Kasumi-1 (cell line): ENCODE measurements at regions not wholly inside any gene's neighbourhood (a gene's known extent, or its start where the extent isn't known, plus 50 kb on each side); places are given as distances from the start of the nearest gene placed in this dataset.

ENCODE experiments used
- DNase-seq, 2 experiments: peaks; one replicate each; lab custom pipeline; 2025; lab: John Stamatoyannopoulos, UW

DNA sequence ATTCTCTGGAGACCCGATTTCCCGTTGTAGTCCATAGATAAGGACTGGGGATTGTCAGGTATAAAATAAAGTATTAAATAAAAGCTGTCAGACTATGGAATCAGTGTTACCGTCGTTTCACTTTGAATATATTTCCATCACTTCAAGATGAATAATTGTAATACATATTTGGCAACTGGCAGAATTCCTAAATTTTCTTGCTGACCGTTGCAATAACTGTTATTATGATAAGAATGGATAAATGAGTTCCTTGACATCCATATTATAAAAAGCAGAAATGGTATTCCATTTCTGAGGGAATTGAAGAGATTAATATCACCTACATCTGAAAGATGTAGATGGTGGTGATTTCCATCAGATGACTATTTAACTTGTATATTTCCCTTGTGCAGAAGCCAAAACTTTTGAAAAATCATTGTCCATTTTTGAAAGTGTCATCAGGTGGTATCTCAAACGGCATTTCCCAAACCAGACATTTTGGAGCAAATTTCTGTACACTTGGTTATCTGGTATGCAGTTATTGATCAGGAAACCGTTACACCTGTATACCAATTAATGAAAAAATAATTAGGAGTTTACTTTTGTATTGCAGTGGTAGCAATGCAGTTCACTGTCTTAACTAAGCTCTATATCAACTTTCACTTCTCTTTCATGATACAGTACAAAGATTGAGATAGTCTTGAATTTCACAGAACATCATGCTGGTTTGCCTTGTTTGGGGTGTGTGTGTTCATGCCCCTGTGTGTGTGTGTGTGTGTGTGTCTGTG, 878.5 kb downstream of the PCDH18 start:
- DNase-seq: no peak

DNA sequence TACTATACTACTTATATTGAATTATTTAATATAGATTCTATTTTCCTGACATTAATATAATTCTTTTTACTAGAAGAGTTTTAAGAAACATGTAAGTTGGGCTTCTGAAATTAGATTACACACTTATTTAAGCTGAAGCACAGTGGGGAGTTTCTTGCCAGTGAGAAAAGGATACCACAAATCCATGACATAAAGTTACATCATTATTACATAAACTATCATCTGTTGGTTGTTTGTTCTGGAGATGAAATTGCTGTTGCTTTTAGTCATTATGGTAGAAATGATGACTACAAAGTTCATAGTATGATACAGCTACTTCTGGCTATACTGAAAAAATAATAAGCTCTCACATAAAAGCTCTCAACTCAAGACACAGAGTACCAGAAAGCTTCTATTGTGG, 880.4 kb downstream of the PCDH18 start:
- no peak for DNase-seq

DNA sequence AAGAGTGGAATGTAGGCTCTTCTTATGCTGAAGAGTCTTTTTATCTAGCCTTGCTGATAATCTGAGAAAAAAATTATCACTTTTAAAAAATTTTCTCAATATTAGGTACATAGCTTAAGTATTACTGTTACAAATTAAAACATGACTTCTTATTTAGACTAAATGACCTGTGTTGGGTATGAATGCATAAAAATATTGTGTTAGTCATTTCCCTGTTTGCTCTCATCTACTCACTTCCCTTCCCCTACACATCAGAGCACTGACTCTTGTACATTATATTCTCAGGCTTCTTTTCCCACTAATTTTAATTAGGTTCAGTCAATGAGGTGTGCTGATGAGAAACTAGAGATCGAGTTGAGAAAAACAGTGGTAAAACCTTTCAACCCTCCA, 881.0 kb downstream of the PCDH18 start:
- DNase-seq: no peak

DNA sequence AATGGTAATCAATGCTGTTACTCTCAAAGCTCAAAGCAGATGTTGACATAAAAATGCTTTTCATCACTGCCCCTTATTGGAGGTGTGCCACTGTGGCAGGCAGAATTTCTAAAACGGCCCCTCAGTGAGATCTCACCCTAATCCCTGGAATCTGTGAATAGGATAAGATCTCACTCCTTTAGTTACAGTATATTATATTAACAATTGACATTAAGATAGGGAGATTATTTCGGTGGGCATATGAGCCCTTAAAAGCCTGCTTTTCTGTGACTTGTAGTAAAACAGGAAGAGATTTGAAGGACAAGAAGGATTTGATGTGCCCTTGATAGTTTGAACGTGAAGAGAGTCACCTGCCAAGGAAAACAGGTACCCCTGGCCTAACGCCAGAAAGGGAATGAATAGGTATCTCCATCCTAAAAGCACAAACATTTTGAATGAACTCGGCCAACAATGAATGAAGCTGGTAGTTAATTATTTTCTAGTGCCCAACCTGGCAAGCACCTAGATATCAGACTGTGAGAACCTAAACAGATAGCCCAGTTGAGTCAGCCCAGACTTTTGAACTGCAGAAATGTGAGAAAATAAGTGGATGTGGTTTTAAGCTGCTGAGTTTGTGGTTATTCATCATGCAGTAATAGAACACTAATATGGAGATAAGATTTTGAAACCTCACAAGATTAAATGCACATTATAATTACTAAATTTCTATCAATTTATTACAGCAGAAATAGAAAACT, 881.6 kb downstream of the PCDH18 start:
- no peak for DNase-seq

DNA sequence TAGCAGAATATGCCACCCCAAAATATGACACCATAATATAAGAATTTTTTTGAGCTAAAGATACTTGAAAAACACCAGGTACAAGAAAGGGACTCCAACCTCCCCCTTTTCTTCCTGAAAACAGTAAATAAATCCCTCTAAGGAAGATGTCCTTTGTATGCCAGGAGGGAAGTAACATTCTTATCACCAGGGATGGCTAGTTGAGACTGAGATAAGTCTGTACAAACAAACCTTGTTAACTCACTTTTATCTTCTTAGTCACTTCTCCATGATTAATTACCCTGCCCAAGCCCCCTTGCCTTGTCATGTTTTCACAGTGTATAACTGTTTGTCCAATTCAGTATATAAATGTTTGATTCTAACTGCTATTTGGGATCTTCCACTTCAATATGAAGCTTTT, 888.0 kb downstream of the PCDH18 start:
- DNase-seq: no peak

DNA sequence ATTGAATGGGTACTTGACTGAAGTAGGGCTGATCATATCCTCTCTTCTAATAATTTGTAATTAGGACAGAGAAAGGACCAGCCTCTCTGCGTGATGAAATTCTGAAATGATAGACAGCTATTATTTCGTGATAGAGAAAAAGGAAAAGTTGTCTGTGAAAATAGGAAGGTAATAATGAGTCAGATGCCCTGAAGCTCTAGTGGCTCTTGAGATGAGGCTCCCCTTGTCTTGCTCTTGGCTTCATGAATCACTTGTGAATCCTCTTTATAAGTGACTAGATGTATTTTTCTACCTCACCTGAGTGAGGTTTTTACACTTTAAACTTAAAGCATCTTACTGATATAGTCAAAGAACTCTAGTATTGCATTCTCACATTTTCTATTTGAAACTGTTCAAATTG, 888.9 kb downstream of the PCDH18 start:
- DNase-seq: no peak

DNA sequence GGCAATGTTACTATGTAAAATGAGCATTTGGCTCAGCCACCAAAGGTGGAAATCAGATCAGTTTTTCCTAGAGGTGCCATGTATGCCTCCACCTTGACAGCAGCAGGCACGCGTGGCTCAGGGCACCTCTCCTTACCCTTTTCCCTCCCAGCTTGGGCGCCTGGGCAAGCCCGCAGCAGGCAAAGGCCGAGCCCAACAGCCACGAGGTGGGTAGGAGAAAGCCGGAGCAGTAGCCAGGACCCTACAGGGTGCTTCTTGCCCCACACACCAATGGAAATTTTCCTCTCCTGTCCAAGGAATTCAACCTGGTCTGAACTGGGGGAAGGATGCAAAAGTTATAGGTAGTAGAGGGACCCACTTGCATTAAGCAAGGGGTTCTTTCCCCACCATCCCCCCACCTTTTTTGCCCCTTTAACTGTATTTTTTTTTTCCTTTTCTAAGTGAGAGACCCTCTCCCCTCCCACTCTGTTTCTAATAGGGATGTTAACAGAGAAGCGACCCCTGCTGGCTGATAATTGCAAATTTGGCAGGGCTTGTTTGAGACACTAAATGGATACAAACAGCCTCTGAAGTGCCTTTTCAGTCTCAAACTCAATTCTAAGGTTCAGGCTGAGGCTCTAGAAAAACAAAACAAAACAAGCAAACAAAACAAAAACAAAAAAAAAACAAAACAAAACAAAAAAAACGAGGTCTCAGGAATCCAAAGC, 895.1 kb downstream of the PCDH18 start:
- DNase-seq: peak; percentile 7 to 20

DNA sequence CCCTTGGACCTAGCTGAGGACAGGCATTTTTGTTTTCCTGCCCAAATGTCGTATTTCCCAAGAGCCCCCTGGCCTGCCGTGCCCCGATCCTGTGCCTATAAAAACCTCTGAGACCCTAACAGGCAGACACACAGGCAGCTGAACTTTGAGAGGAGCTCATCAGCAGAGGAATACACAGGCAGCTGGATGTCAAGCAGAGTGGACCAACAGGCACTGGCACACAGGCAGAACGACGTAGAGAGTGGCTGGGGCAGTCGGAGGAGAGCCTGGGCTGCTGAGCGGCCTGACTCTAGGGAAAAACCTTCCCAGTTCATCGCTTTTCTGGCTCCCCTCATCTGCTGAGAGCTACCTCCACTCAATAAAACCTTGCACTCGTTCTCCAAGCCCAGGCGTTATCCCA, 896.1 kb downstream of the PCDH18 start:
- no peak for DNase-seq

DNA sequence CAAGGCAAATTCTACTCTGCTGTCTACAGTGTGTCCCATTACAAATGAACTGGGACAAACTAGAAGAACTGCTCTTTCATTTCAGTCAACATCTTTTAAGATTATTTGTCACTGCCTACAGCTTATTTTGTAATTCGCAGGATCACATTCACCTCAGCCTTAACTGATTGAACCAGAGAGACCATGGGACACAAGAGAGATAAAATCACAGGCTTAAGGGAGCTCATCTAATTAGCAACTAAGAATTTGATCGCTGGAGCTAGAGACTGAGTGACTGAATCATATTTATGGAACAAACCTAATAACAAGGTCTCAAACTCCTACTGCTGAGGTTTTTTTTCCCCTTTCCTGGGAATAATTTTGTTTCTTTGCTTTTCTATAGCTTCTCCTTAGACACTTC, 898.2 kb downstream of the PCDH18 start:
- DNase-seq: no peak

DNA sequence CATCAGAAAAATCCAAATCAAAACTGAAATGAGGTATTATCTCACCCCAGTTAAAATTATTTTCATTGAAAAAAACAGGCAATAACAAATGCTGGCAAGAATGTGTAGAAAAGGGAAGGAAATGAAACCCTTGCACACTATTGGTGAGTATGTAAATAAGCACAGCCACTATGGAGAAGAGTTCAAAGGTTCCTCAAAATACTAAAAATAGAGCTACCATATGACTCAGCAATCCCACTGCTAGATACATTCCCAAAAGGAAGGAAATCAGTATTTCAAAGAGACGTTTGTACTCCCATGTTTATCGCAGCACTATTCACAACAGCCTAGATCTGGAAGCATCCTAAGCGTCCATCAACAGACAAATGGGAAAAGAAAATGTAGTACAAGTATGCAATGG, 932.4 kb downstream of the PCDH18 start:
- DNase-seq: peak; percentile 15 to 45

DNA sequence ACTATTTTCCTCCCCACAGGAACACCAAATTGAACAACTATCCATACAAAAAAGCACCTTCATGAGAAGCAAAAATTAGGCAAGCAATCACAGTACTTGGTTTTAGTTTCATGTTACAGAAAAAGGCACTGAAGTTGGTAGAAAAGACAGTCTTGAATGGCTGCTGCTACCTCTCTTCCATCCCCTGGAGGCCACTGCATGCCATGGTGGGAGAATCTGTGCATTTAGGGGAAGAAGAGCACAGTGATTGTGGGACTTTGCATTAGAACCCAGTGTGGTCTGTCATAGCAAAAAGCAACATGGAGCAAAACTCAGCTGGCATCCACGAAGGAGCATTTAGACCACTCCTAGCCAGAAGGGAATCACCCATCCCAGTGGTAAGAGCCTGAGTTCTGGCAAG, 941.9 kb downstream of the PCDH18 start:
- no peak for DNase-seq

DNA sequence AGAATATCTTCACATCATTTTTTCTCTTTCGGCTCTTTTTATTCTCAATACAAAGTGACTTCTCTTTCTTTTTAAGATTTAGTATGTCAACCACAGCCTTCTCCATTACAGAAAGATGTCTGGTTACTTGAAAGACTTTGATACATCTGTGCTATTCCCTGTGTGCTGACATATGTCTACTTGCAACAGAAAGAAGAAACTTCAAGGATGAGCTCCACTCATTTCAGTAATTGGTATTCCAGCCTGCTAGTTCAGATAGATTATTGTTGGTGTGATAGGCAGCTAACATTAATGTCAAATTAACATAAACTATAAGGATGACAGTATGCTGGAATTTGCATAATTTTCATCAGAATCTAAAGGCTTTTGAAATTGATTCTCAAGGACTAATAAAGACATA, 948.7 kb downstream of the PCDH18 start:
- no peak for DNase-seq

DNA sequence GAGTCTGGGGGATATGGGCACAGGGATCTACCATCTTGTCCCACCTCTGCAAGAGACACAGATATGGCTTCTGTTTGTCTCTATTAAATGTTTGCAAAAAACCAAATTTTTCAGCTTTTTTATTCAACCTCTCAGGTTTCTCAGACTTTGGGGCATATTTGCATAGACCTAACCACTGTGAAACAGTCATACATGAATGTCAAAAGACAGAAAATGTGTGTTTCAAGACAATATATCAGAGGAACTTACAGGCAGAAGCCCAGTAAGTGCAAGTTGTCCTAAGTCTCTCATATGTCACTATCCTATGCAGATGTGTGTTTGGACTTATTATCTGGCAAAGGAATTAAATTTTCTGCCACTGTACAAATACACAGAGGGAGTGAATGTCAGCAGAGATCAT, 951.2 kb downstream of the PCDH18 start:
- no peak for DNase-seq

DNA sequence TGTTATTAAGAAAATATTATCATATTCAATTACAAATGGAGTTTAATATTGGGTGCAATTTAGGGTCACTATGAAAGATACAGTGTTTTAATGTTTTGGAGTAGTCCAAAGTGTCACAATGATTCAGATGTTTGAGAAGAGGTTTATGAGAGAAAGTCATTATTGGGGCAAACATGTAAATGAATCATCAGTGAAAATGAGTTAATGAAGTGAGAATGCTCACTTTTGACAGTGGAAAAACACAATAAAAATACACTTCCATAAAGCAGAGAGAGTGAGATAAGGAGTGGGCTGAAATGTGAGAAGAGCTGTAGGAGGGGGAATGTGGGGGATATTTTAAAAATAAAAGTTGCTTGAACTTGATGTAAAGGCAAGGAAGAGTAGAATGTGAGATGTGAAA, 957.1 kb downstream of the PCDH18 start:
- no peak for DNase-seq

DNA sequence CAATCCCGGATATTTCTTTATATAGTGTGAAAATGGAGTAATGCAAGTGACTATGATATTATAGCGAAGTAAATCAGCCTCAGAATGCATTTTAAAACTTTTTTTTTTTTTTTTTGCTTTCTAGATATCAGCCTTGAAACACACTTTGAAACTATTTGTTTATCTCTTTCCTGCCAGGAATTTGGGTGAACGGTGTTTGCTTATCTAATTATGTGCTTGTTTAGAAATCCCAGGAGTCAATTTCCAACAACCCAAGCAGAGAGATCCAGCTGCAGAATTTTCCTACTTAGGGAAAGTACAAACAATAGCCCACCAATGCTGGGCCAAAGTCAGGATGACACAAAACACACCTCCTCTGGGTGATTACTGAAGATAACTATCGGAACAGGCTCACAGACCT, 958.8 kb downstream of the PCDH18 start:
- DNase-seq: no peak

DNA sequence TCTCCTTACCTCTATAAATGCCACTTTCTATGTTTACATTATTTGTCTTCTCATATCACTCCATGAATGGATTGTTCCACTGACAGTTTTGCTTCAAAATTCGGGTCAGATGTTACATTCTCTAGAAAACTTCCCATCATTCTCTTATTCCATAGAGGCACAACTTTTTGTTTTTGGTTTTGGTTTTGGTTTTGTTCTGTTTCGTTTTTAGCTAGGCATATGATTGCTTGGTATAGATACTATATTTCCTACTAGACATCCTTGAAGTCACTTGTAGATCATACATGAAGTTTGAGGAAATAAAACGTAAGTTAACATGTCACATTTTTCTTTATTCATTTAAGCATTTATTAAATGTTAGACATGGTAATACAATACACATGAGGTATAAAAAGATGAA, 961.0 kb downstream of the PCDH18 start:
- DNase-seq: no peak

DNA sequence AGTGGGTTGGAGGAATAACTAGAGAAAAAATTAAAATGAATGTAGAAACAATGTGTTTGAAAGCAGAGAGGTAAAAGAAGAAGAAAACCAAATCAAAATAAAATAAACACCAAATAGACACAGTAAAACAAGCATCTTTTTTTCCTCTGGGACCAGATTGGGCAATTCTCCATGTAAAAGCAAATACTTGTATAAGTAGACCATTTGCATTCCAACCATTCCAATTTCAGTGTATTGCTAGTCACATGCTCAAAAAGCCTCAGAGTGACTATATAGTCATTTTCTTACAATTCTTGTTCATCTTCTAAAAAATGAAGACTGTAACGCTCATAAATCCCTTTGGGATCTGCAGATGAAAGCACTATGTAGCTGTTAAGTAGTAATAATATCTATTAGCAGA, 969.5 kb downstream of the PCDH18 start:
- no peak for DNase-seq

DNA sequence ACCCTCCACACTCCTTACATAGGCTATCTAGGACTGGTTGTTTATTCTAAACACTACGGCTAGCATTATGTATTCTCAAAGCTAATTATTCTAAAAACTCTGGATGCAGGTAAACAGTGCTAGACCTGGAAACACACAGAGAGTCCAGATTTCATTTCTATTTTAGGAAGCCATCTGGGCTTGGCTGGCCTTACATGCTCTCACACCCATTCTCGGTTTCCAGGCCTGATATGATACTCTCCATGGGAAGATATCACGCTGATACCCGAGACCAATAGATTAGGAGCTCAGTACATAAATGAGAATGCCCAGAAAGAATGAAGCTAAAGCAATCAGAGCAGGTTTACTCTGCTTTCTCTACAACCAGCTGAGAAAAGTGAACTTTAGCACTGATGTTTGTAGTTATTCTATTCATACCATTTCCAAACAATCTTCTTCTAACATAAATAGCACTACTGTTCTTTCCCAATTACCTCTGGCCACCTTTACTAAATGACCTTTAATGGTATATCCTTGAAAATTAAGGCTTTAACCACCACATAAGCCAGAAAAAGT, 973.3 kb downstream of the PCDH18 start:
- no peak for DNase-seq

DNA sequence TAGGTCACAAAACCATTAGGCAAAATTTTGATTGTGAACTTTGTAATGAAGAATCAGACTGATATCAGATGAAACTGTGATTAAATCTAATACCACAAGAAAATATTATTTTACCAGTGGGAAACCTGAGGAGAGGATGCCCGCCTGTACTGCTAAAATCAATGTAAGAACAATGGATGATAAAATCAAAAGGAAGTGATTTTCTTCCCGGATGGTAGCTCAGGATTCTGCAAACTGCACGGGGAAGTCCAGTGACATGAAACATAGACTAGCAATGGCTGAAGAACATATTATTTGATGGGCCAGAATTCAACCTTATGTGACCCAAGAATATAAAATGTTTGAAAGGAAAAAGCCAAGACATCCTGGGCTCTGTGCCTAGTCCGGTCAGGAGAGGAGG, 974.9 kb downstream of the PCDH18 start:
- DNase-seq: no peak

DNA sequence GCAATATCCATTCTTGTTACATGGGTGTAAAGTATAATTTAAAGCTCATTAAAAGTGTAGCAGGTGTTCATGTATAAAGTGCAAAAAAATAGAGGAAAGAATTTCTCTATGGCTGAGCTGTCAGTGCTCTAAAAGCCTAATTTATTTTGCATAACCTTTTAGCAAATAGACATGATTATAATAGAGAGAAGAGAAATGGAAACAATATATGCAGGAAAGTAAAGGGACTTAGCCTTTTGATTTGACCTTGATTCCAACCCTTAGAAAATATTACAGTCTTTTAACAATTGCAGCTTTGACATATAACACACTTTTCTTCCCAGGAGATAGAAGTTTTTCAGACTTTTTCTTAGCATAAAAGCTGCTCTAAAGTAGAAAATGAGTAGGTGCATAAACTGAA, 978.3 kb downstream of the PCDH18 start:
- no peak for DNase-seq

DNA sequence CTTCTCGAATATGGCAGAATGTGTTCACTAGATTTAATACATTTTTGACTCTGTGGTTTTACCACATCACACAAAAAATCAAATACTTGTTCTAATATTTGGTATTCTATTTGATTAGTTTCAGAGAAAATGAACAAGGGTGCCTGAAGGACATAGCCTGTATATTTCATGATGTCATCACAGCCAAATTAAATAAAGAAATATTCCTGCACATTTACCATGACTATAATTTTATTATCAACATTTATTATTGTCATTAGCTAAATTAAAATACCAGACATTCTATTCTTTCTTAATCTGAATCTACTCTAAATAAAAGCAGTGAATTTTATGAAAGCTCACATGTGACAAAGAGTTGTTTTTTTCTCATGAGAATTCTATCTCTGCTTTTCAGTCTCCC, 980.5 kb downstream of the PCDH18 start:
- no peak for DNase-seq

DNA sequence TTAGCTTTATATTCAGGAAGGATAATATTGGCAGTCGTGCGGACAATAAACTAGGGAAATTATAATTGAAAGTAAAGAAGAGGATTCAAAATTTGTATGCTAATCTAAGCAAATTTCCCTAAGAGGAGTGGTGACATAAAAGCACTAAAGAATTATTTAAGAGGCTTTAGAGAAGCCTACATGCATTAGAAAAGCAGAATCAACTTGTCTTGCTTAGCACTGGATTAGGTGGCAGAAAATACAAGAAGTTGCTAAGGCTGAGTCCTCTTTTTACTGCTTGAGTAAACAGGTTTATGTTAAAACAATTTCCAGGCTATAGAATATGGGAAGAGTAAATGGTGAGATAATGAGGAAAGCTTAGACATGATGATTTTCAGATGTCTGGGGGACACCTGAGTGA, 991.5 kb downstream of the PCDH18 start:
- no peak for DNase-seq

DNA sequence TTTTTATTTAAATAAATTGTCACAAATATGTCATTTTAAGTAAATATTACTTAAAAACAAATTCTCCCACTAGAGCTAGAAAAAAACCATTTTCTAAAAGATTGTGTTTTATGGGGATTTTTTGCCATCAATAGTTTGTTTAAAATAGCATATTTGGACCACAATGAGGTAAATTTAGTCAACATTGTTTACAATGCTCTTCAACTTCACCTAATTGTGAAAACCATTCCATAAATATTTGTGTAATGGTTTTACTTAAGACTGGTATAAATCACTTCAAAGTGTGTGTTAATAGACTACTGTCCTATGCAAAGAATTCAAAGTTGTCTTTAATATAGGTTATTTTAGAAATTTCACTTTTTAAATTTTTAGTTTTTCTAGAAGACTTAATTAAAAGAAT, 1004.2 kb downstream of the PCDH18 start:
- no peak for DNase-seq
